Mucosa of gallbladder (tissue), 1 donor: ENCODE measurements at regions not wholly inside any gene's neighbourhood (a gene's known extent, or its start where the extent isn't known, plus 50 kb on each side); places are given as distances from the start of the nearest gene placed in this dataset.

Experiments
- DNase-seq: peaks from one replicate; pipeline ENCODE4 v3.0.0-alpha.2; 2020; ENCODE audit warnings: low spot score
- donor health status: DM: no; HTN: no; CAD: no.

DNA sequence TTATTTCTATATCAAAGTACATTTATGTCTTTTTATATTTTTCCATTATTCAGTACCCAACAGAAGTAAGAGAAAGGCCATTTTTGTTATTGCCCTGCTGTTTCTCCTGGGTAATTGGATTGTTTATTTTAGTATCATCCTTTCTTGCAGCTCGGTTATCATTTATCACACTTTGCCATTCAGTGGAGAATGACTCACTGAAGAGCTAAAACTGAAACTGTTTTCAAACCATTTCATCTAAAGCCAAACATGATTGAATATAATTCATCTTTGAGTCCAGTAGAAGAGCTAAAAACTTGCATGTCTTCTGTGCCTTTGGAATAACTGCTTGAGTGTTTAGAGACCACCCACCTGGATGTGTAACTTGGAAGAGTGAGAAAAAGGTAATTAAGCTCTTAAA lies 139.5 kb upstream of the PRDM9 start:
- DNase-seq, result no peak

DNA sequence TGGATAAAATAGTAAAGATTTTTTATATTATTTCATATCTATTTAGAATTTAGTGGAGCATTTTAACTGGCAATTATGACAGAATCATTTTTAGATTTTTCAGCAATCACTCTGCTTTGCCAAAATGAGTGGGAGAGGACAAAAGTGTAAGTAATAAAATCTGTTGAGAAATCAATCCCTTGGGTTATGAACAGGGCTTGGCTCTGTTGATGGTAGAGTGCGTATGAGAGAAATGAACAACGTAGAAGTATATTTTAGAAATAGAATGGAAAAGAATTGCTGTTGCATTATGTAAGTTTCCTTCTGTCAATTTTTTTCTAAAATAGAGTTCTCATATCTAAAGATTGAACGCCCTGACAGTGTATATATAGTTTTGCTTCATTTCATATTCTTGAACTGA lies 154.1 kb upstream of the PRDM9 start:
- DNase-seq, result no peak

DNA sequence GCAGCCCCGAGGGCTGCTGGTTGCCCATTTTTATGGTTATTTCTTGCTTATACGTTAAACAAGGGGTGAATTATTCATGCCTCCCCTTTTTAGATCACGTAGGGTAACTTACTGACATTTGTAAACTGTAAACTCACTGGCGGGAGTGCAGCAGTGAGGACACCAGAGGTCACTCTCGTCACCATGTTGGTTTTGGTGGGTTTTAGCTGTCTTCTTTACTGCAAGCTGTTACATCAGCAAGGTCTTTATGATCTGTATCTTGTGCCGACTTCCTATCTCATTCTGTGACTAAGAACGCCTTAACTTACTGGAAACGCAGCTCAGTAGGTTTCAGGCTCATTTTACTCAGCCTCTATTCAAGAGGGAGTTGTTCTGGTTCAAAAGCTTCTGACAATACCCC lies 155.0 kb upstream of the PRDM9 start:
- no peak for DNase-seq

DNA sequence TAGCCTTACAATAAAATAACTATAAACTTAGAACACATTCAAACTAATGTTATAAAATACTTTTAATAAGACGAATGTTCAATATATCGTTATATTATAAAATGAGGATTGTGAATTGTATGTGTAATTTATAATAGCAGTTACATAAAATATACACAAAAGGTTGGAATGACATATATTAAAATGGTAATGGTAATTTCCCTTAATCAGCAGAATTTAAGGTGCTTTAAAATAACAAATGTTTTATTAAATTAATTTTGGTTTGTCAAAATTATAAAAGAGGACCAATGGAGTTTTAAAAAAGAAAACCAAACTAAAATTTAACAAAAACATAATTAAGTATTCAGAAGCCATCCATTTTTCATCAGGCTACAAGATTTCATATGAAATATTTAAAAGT lies 164.3 kb upstream of the PRDM9 start:
- no peak for DNase-seq

DNA sequence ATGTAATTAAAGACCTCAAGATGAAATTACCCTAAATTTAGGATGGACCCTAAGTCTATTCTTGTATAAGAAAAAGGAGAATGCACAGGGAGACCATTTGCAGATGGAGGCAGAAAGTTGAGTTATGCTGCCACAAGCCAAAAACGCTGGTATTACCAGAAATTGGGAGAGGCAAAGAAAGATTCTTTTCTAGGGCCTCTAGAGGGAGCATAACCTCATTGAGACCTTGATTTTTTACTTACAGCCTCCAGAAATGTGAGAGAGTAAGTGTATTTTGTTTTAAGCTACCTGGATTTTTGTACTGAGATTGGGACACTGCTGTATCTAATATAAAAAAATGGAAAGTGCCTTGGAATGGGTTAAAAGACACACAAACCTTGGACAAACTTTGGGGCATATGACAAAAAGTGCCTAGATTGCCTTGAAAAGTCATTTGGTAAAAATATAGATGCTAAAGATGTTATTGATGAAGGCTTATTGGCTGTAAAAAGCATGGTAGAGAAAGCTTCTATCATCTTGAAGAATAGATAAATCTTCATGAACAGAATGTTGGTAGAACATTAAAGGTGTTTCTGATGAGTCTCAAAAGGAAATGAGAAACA lies 174.7 kb upstream of the PRDM9 start:
- DNase-seq, result no peak

DNA sequence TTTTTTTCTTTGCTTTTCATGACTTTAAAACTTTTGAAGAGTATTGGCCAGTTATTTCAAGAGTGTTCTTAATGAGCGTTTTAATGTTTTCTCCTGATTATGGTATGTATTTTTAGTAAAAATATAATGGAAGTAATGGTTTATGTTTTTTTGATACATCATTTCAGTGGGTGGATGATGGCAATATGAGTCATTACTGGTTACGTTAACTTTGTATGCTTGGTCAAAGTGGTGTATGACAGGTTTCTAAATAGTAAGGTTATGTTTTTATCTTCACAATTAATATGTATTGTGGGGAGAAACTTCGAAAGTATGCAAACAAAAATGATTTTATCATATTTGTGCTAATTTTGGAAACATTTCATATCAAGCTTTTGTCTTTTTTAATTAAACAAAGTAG lies 176.7 kb upstream of the PRDM9 start:
- no peak for DNase-seq

DNA sequence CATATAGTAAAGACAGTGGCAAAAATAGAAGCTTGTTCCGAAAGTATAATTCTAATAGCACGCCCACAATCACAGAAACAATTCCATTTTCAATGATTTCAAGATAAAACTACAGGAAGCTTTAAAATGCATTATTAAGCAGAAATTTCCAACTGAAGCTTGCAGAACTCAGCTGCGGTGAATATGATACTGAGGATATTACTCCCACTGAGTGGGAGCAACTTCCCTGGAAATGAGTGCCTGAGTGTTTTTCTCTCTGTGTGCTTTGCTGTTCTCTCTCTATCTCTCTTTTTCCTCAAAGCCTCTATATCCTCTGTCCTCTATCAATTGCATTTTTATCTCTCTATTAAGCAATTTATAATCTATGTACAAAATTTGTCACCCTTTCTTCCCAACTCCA lies 187.5 kb upstream of the PRDM9 start:
- DNase-seq, result no peak

DNA sequence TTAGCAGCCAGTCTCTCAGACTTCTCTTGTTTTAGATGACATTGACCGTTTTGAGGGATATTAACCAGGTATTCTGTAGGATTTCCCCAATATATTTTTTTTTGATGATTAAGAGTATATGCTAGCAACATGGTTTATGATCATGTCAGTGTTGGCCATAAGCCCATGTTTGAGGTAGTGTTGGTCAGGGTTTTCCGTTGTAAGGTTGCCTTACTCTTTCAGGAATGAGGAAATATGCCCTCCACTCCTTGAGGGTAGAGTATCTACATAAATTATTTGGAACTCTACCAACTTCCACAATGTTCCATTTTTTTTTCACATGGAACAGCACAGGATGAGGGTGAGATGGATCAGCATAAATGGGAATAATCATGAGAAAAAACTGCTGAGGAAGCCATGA lies 188.4 kb upstream of the PRDM9 start:
- no peak for DNase-seq

DNA sequence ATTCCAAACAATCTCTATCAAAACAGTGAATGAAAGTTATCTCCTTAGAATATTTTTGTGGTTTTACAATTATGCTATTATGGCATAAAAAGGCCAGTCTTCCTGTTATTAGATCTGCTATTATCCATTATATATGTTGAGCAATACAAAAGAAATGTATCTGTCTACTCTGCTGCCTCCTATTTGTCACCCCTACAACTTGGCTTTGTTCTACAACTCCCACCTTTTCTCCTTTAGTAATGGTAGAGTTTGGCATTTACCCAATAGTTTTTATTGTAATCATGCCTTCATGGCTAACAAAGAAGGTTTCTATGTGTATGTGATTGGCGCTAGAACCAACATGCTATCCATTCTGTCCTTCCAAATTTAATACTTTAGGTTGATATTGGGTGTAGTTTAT lies 189.2 kb upstream of the PRDM9 start:
- DNase-seq, result no peak

DNA sequence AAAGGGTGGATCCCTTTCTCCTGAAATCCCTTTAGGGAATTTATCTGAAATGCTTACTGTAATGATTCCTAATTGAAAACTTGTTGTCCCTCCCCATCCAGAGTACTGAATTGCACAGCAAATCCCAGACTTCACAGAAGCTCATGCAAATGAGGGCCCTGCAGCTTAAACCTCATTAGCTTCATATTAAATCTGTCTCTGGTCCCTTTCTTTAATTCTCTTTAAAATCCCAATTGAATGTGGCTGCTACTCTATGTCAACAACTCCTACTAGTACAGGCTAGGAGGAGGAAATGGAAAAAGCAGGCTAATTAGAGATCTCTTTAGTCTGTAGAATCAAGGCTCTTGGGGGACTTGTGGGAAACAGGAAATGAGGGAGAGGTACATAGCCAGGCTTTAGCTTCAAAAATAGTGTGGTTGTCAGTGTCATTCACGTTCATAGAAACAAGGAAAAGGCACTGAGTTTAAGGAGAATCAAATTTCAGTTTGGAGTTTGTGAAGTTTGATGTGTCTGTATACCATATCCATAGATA lies 191.3 kb upstream of the PRDM9 start:
- no peak for DNase-seq

DNA sequence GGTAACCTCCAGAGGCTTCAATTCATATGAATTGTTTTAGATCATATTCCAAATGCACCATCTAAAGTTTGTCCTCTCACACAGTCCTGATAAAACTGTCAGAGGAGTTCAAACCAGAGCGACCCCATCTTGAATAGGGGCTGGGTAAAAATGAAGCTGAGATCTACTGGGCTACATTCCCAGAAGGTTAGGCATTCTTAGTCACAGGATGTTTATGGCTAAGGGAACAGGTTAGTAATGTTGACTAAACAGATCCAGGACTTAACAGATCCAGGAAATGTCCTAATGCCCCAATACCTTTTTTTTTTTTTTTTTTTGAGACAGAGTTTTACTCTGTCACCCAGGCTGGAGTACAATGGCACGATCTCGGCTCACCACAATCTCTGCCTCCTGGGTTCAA lies 192.6 kb upstream of the PRDM9 start:
- no peak for DNase-seq

DNA sequence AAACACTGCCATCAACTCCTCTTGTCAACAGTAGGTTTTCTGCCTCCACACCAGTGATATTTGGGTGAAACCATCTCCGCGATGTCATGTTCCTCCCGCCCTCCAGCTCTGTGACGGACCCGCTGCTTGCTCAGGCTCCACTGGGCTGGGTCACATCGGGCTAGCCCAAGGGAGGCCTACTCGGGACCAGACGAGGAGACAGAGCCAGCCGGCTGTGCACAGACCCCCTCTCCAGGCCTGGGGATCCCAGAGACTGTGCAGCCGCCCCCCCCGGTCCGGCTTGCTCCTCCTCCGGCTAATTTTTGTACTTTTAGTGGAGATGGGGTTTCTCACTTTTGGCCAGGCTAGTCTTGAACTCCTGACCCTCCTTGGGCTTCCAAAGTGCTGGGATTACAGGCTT lies 202.4 kb upstream of the PRDM9 start:
- DNase-seq, result no peak

DNA sequence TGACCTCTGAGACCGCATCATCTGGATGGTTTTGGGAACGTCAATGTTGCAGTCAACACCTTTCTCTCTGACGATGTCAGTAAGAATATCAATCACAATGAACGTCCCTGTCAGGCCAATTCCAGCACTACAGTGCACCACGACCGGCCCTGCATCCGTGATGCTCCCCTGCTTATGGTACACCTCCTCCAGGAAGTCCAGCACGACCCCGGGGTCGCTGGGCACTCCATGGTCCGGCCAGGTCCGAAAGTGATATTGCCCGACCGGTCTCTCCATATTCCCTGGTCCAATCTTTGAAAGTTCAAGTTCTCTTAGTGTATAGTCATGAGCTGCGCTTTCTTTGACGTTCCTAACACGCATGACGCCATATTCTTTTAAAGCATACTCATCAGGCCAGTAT lies 203.6 kb upstream of the PRDM9 start:
- no peak for DNase-seq

DNA sequence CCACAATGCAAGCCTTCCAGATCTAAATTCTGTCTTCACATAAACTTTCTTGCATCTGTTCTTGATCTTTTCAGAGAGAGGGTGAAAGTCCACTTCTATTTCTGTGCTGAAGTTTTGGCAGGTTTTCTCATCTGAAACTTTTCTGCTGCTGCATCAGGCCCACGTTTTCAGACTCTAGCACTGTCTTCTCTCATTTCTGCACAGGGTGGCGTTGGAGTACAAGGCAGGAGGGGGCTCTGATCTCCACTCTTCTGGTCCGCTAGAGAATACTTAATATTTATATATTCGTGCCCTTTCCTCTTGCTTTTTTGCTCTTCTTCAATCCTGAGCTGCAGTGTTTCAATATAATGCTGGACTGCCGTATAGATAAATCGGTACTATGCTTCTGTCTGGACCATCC lies 204.0 kb upstream of the PRDM9 start:
- no peak for DNase-seq

DNA sequence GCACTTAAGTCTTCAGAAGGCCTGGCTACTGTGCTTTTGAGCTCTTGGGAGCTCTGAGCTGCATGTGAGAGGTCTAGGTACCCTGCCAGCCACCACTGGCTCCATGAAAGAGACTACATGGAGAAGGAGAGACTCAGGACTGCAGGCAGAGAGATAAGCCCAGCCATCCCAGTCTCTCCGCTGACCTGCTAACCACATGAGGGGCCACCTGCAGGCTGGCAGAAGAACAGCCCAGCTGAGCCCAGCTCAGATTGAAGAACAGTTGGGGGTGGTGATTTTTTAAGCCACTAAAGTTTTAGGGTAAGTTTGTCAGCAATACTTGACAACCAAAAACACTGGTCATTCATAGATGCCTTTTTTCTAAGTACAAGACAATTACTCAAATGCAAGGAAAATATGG lies 205.0 kb upstream of the PRDM9 start:
- DNase-seq, result no peak

DNA sequence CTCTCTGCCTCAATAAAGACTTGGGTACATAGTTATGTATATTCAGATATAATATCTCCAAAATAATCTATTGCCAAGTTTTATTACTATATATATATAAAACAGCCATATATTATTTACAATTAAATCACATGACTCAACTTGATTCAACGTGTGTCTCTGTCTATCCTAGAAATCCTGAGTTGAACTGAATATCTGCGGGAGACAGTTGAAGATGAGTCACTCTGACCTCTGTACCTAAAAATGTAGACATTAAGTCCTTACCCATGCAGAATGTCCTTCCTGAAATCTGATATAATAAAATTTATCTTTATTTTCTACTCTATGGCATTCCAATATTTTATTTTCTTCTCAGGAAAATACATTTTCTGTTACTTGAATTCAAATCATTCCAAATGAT lies 218.2 kb upstream of the PRDM9 start:
- DNase-seq, result no peak

DNA sequence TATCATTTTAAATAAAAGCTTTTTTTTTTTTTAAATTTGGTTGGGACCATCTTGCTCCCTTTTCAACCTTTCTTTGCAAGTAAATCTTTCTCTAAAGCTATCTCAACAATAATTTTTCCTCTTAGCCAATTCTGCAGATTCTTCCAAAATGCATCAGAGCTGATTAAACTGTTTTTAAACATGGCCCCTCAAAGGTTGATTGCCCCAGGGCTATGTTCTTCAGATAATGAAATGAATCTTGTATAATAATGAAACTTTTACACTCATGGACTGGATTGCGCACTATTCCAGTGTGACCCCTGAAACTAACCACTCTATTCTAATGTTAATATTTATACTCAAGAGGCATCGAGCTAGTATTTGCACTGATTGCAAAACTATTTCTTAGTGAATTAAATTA lies 222.8 kb upstream of the PRDM9 start:
- no peak for DNase-seq

DNA sequence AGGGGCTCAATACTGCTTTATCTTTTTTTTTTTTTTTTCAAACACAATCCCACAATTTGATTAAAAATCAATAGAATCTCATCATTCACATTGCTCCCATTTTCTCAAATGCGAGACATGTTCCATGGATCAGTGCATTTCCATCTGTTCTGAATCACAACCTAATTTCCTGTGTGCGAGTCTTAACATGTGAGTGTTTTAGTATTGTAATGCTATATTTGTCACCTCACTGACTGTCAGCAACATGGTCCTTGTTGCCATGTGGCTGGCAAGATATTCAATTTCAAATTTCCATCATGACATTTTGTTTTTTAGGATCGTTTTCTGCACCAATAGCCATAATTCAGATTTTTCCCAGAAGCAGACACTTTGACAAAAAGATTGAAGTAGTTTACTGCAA lies 233.2 kb upstream of the PRDM9 start:
- no peak for DNase-seq

DNA sequence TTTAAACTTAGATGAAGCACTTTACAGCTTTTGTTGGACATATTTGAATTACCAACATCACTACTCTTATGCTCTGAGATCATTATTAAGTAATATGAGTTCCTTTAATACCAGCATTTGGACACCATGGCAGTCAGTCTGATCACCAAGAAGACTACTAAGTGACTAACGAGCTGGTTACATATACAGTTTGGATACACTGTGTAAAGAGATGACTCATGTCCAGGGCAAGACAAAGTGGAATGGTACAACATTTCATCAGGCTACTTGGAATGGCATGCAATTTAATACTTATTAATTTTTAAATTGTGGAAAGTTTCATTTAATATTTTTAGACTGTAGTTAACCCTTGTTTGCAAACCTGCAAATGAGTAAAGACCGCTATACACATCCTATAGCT lies 237.4 kb upstream of the PRDM9 start:
- no peak for DNase-seq

DNA sequence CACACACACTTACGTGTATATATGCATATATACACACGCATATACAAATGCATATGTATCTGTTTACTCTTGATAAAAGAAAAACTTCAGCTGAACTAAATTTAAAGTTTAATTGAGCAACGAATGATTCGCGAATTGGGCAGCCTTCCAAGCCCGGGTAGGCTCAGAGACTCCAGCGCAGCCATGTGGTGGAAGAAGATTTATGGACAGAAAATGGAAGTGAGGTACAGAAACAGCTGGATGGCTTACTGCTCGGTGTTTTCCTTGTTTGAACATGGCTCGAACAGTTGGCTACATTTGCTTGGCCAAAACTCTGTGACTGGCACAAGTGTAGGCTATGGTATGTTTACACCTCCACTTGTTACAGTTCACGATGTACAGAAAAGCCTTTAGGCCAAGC lies 239.3 kb upstream of the PRDM9 start:
- no peak for DNase-seq

DNA sequence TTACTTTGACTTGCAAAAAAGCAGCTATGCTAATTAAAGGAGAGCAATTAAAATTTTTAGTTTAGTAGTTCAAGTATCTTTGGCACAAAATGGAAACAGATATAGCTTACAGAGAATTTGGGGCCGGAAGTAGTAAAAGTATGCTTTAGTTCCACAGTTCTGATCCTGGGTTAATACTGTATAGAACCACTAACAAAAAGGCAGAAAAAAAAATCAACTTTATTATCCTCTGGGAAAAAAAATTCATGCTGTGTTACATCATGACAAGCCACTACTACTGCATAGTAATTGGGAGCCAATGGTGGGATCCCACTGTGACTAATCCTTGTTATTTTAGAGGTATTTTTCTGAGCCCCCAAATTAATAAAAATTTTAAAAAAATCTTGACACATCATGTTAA lies 246.8 kb upstream of the PRDM9 start:
- no peak for DNase-seq

DNA sequence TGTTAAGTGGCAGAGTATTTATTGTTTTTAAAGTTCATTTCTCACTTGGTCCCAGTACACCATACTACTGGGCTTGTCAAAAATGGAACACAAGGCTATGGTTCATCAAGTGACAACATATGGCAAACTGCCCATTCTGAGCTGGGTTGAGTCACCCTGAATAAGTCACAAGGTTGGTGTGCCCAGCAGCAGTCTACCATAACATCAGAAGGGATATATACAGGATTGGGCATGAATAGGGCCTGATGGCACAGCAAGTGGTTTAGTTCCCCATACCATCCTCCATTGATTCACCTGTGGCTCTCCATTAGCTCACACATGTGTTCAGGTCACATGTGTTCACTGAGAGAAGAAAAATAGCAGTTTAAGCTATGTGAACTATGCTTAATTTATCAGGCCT lies 249.8 kb upstream of the PRDM9 start:
- DNase-seq, result no peak

DNA sequence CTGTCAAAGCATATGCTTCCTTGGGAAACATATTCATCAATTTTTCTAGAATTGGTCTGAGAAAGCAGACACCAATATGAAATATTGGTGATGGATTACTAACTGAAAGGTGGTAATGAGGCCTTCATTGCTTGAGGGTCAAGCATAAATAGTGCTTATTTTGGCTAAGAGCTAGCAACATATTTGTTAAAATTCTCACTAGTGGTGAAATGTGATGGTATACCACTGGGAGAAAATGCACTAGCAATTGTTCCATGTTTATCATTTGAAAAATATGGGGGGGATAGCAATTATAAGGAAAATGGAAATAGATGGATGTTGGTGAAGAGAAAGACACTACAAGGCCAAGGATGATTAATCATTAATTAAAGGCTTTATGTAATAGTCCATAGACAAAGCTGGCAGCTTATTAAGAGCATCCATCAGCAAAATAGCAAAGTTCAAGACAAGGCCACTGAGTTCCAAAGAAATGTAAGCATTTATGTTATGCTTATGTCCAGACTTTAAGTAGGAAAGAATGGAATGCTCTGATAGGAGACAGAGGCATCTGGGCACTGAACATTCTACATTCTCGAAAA lies 253.7 kb upstream of the PRDM9 start:
- DNase-seq, result no peak

DNA sequence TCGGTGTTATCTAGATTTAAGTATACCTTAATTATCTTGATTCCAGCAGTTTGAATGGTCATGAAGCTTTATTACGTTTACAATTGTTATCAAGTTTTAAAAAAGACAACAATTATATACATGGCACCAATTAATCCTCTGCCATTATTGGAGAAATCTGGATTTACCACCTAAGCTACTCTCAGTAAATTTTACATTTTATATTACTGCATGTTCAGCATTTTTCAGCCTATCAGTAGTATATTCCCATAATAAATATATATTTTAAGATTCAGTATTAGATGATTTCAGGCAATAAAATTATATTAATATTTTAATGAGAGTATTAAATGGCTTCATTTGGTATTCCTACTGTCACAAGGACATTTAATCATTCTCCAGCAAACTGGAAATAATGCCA lies 264.5 kb upstream of the PRDM9 start:
- DNase-seq, result no peak
